ENCODE measurements at regions not wholly inside any gene's neighbourhood (a gene's known extent, or its start where the extent isn't known, plus 50 kb on each side); places are given as distances from the start of the nearest gene placed in this dataset.

DNA sequence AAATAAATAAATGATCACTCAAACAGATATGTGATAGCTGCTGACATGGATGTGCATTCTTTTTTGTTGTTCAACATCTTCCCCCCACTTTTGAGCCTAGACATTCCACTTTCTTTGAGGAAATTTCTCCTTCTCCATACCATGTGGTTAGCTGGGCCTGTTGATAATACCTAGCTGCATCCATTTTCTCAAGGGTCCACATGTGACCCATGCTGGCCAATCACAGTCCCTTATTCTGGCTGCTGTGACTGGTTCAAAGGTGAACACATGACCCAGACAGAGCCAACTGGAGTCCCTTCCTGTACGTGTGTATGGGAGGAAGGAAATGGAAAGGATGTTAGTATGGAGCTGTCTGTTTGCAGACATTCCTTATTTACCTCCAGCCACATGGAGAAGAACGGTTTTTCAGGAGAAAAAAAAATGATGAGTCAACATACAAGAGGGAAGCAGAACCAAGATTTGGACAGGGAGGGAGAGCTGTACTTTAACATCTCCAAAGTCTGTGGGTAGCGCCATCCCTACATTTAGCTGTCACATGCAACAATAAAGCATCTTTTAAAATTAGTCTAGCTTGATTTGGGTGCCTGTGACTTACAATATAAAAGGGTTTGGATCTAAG, 391.7 kb upstream of the TBX3 start:
- Histone ChIP-seq H3K4me2 (ENCODE audit: low read length) (no peak overlapping the region), H3K36me3 (ENCODE audit: insufficient read depth, low read length) (no peaks in the 10 kb centered on the region), H3K9ac (ENCODE audit: low read depth, low read length) (no peak overlapping the region), H3K4me3 (ENCODE audit: low read length) (no peak overlapping the region), H3K9me3 (replicated peaks; ENCODE audit: low read length) (no peaks in the 10 kb centered on the region), H3K27me3 (ENCODE audit: control insufficient read depth, insufficient read depth, low read length) (no peaks in the 10 kb centered on the region), H3K4me1 (ENCODE audit: control insufficient read depth, insufficient read depth, low read length) (no peaks in the 10 kb centered on the region)

DNA sequence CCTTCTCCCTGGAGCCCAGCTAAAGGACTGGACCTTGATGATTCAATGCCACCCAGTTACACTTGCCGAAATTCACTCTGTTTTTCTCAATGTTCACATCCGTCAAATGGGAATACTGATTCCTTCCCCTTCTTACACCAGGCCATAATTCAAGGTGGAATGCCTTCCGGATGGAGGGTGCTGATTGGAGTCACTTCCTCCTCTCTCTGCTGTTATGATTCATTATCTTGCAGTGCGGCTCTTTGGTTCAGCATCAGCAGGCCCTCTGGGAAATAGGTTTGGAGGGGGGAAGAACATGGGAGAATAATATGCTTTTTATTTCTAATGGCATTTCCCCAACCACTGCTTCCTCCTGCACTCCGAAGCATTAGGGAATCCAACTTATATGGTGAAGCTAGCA, 390.6 kb upstream of the TBX3 start:
- no peaks in the 10 kb centered on the region for H3K9me3 ChIP-seq (replicated peaks; ENCODE audit: low read length)
- no peak overlapping the region for H3K4me3 ChIP-seq (ENCODE audit: low read length)
- H3K27me3 ChIP-seq (ENCODE audit: control insufficient read depth, insufficient read depth, low read length) = no peaks in the 10 kb centered on the region
- no peak overlapping the region for H3K9ac ChIP-seq (ENCODE audit: low read depth, low read length)
- H3K4me1 ChIP-seq (ENCODE audit: control insufficient read depth, insufficient read depth, low read length) = no peaks in the 10 kb centered on the region
- no peak overlapping the region for H3K4me2 ChIP-seq (ENCODE audit: low read length)
- no peaks in the 10 kb centered on the region for H3K36me3 ChIP-seq (ENCODE audit: insufficient read depth, low read length)

DNA sequence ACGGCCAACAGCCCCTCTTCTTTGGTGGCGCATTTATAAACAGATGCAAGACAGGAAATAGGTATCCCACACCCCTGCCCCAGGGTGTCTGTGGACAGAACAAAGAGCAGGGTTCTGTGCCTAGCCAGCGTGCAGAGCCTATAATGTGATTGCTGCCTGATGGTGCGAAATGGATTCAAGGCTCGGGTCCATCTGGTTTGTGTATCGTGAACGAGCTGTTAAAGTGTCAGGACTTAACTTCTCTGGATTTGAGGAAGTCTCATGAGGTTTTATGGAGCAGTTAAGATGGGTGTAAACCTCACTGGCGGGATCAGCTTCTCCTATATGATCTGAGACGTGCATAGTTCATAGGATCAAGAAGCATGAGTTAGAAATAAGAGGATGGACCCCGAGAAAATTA, 388.7 kb upstream of the TBX3 start:
- Histone ChIP-seq H3K9me3 (replicated peaks; ENCODE audit: low read length) (no peaks in the 10 kb centered on the region), H3K27me3 (ENCODE audit: control insufficient read depth, insufficient read depth, low read length) (no peaks in the 10 kb centered on the region), H3K9ac (ENCODE audit: low read depth, low read length) (no peak overlapping the region), H3K4me3 (ENCODE audit: low read length) (no peak overlapping the region), H3K36me3 (ENCODE audit: insufficient read depth, low read length) (no peaks in the 10 kb centered on the region), H3K4me1 (ENCODE audit: control insufficient read depth, insufficient read depth, low read length) (no peaks in the 10 kb centered on the region), H3K4me2 (ENCODE audit: low read length) (no peak overlapping the region)

DNA sequence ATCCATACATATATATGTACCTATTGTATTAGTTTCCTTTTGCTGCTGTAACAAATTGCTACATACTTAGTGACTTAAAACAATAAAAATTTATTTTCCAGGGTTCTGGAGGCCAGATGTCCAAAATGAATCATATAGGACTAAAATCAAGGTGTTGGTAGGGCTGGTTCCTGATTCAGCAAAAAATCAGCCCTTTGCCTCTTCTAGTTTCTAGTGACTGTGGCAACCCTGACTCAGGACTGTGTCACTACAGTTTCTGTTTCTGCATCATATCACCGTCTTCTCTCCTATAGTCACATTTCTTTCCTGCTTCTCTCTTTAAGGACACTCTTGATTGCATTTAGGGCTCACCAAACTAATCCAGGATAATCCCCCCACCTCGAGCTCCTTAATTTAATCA, 386.3 kb upstream of the TBX3 start:
- no peak overlapping the region for H3K4me3 ChIP-seq (ENCODE audit: low read length)
- no peak overlapping the region for H3K9ac ChIP-seq (ENCODE audit: low read depth, low read length)
- no peaks in the 10 kb centered on the region for H3K27me3 ChIP-seq (ENCODE audit: control insufficient read depth, insufficient read depth, low read length)
- H3K4me2 ChIP-seq (ENCODE audit: low read length) = no peak overlapping the region
- no peaks in the 10 kb centered on the region for H3K36me3 ChIP-seq (ENCODE audit: insufficient read depth, low read length)
- H3K9me3 ChIP-seq (replicated peaks; ENCODE audit: low read length) = no peaks in the 10 kb centered on the region
- no peaks in the 10 kb centered on the region for H3K4me1 ChIP-seq (ENCODE audit: control insufficient read depth, insufficient read depth, low read length)

DNA sequence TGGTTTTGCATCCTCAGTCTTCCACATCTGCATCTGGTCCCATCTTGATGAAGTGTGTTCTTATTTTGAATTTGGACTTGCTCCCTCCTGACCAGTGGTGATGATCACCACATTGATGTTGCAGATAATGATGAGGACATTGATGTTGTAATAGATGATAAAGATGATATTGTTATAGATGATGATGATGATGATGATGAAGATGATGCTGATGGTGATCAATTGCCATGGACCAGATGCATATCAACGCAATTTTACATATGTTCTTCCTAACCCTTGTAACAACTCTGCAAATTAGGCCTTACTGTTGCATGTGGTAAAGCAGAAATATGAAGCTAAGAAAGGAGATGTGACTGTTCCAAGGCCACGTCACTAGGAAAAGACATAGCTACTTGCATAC, 380.3 kb upstream of the TBX3 start:
- Histone ChIP-seq H3K27me3 (ENCODE audit: control insufficient read depth, insufficient read depth, low read length) (no peaks in the 10 kb centered on the region), H3K9me3 (replicated peaks; ENCODE audit: low read length) (no peaks in the 10 kb centered on the region), H3K9ac (ENCODE audit: low read depth, low read length) (no peak overlapping the region), H3K36me3 (ENCODE audit: insufficient read depth, low read length) (no peaks in the 10 kb centered on the region), H3K4me2 (ENCODE audit: low read length) (no peak overlapping the region), H3K4me1 (ENCODE audit: control insufficient read depth, insufficient read depth, low read length) (no peaks in the 10 kb centered on the region), H3K4me3 (ENCODE audit: low read length) (no peak overlapping the region)

DNA sequence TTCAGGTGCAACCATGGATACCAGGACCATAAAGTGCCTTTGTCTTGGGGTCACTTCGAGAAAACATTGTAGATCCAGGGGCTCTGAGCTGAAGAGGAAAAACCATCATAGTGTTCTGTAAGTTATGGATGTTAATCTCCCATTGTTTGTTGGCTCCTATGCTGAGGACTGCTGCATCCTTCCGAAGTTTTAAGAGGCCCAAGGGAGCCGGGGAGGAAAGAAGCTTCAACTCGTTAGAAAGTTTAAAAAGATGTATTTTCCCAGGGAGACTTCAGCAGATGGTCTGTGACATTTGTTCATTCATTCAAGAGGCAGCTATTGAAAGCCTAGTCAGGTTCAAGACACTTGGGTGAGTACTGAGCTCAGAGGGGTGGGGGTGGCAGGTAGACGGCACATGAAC, 378.8 kb upstream of the TBX3 start:
- Histone ChIP-seq H3K4me3 (ENCODE audit: low read length) (no peak overlapping the region), H3K9ac (ENCODE audit: low read depth, low read length) (no peak overlapping the region), H3K4me2 (ENCODE audit: low read length) (no peak overlapping the region), H3K36me3 (ENCODE audit: insufficient read depth, low read length) (no peaks in the 10 kb centered on the region), H3K9me3 (replicated peaks; ENCODE audit: low read length) (no peaks in the 10 kb centered on the region), H3K27me3 (ENCODE audit: control insufficient read depth, insufficient read depth, low read length) (no peaks in the 10 kb centered on the region), H3K4me1 (ENCODE audit: control insufficient read depth, insufficient read depth, low read length) (no peaks in the 10 kb centered on the region)

DNA sequence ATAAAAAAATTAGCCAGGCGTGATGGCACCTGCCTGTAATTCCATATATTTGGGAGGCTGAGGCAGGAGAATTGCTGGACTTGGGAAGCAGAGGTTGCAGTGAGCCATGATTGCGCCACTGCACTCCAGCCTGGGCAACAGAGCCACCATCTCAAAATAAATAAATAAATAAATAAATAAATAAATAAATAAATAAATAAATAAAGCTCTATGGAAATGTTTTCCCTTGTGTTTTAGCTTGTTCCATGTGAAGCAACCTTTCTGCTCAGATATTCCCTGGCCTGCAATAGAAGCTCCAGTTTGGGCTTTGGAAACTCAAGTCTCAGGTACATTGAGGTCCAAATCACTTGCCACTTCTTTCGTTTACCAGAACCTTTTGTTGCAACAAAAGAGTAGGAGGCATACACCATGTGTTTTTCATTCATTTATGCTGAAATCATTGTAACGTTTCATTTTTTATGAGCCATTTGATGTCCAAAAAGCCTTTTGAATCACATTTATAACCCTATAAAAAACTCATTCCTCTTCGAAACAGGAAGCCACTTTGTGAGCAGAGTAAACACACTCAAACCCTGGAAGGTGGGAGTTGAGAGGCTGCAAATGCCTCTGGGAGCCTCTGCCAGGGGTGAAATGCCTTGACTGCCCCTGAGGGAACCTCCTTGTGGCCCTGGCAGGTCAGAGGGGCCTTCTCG, 376.6 kb upstream of the TBX3 start:
- Histone ChIP-seq H3K4me2 (ENCODE audit: low read length) (no peak overlapping the region), H3K36me3 (ENCODE audit: insufficient read depth, low read length) (no peaks in the 10 kb centered on the region)

DNA sequence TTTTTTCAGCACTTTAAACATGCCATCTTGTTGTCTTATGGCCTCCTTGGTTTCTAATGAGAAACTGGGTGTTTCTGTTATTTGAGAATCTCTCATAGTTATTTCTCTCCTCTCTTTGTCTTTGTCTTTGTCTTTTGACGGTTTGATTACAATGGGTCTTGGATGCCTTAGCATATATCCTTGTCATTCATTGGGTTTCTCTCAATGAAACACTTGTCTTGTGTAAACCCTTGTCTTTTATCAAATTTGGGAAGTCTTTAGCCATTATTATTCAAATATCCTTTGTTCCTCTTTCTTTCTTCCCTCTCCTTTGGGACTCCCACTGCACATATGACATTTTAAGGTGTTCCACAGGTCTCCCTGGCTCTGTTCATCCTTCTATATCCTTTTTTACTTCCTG, 373.5 kb upstream of the TBX3 start:
- no peaks in the 10 kb centered on the region for H3K27me3 ChIP-seq (ENCODE audit: control insufficient read depth, insufficient read depth, low read length)
- H3K4me2 ChIP-seq (ENCODE audit: low read length) = no peak overlapping the region
- no peak overlapping the region for H3K4me3 ChIP-seq (ENCODE audit: low read length)

More for the DNA sequence above, 376.6 kb upstream of the TBX3 start:
- H3K4me1 ChIP-seq (ENCODE audit: control insufficient read depth, insufficient read depth, low read length) = no peaks in the 10 kb centered on the region
- no peak overlapping the region for H3K4me3 ChIP-seq (ENCODE audit: low read length)
- no peak overlapping the region for H3K9ac ChIP-seq (ENCODE audit: low read depth, low read length)
- H3K27me3 ChIP-seq (ENCODE audit: control insufficient read depth, insufficient read depth, low read length) = no peaks in the 10 kb centered on the region
- H3K9me3 ChIP-seq (replicated peaks; ENCODE audit: low read length) = no peaks in the 10 kb centered on the region

DNA sequence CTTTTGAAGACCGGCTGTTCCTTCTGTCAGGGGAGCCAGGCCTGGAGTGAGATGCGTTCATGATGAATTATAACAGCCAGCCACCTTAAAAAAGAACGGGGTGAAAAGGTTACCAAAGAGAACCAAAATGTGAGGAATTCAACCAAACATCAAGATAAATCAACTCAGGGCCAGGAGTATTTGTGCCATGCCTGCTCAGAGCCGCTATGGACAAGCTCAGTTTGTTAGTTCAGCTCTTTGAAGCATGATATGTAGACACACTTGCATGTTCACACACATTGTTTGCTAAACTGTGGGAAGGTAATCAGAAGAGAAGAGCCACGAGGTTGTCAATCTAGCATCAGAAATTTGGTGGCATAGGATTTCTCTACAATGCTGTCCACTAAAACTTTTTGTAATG, 367.4 kb upstream of the TBX3 start:
- Histone ChIP-seq H3K9ac (ENCODE audit: low read depth, low read length) (no peak overlapping the region), H3K4me3 (ENCODE audit: low read length) (no peak overlapping the region), H3K27me3 (ENCODE audit: control insufficient read depth, insufficient read depth, low read length) (no peaks in the 10 kb centered on the region), H3K4me1 (ENCODE audit: control insufficient read depth, insufficient read depth, low read length) (no peaks in the 10 kb centered on the region), H3K4me2 (ENCODE audit: low read length) (no peak overlapping the region), H3K9me3 (replicated peaks; ENCODE audit: low read length) (no peaks in the 10 kb centered on the region), H3K36me3 (ENCODE audit: insufficient read depth, low read length) (no peaks in the 10 kb centered on the region)

More for the DNA sequence above, 373.5 kb upstream of the TBX3 start:
- Histone ChIP-seq H3K4me1 (ENCODE audit: control insufficient read depth, insufficient read depth, low read length) (no peaks in the 10 kb centered on the region), H3K9ac (ENCODE audit: low read depth, low read length) (no peak overlapping the region), H3K9me3 (replicated peaks; ENCODE audit: low read length) (no peaks in the 10 kb centered on the region), H3K36me3 (ENCODE audit: insufficient read depth, low read length) (no peaks in the 10 kb centered on the region)

DNA sequence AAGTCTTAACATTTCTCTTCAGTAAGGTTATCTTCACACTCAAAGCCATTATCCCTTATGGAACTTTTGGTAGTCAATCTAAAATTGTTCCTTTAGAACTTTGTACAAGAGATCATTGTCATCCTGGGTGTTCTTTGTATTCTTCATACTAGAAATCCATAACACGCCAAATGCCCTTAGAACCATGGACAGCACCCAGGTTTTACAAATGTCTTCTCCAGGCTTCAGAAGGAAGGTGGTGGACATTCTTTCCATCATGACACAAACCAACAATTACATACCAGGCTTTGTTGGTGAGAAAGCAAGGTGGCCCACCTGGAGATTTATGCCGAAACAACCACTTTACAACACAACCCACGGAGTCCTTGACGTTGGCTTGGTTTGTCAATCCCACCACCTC, 365.6 kb upstream of the TBX3 start:
- no peaks in the 10 kb centered on the region for H3K27me3 ChIP-seq (ENCODE audit: control insufficient read depth, insufficient read depth, low read length)
- no peak overlapping the region for H3K4me3 ChIP-seq (ENCODE audit: low read length)

DNA sequence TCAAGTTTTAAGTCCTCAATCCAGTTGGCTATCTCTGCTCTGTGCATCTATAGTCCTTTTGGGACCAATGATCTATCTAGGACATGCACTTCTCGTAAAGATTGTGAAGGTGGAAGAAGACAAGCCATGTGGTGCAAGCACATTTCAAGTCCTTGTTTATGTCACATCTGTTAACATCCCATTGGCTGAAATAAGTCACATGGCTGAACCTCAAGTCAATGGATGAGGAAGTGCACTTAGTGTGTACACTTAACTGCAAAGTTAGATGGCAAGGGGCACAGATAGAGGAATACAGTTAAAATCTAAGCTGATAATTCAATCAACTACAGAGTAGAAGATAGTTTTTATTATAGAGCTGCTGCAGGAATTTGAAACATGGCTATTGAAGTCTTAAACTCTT, 362.8 kb upstream of the TBX3 start:
- Histone ChIP-seq H3K27me3 (ENCODE audit: control insufficient read depth, insufficient read depth, low read length) (no peaks in the 10 kb centered on the region), H3K4me1 (ENCODE audit: control insufficient read depth, insufficient read depth, low read length) (no peaks in the 10 kb centered on the region), H3K4me2 (ENCODE audit: low read length) (no peak overlapping the region), H3K9me3 (replicated peaks; ENCODE audit: low read length) (peaks cover 2% of the 10 kb centered on the region), H3K4me3 (ENCODE audit: low read length) (no peak overlapping the region), H3K9ac (ENCODE audit: low read depth, low read length) (no peak overlapping the region), H3K36me3 (ENCODE audit: insufficient read depth, low read length) (no peaks in the 10 kb centered on the region)

More for the DNA sequence above, 365.6 kb upstream of the TBX3 start:
- Histone ChIP-seq H3K4me2 (ENCODE audit: low read length) (no peak overlapping the region), H3K36me3 (ENCODE audit: insufficient read depth, low read length) (no peaks in the 10 kb centered on the region), H3K9me3 (replicated peaks; ENCODE audit: low read length) (no peaks in the 10 kb centered on the region), H3K4me1 (ENCODE audit: control insufficient read depth, insufficient read depth, low read length) (no peaks in the 10 kb centered on the region), H3K9ac (ENCODE audit: low read depth, low read length) (no peak overlapping the region)

DNA sequence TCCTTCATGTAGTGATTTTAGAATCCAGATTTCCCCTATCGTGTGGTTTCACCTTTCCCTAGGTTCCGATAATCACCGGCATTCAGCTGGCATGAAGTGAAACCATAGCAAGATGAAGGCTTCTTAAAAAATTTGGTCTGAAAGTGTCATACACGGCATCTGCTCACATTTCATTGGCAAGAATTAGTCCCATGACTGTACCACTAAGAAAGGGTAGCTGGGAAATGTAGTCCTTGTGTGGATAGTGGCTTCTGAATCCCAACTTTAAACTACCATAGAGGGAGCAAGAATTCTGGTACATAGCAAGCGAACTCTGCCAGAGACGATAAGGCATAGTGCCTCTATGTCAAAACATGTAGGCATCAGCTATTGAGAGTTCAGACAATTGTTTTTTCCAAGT, 360.1 kb upstream of the TBX3 start:
- no peaks in the 10 kb centered on the region for H3K36me3 ChIP-seq (ENCODE audit: insufficient read depth, low read length)
- H3K4me3 ChIP-seq (ENCODE audit: low read length) = no peak overlapping the region
- H3K9ac ChIP-seq (ENCODE audit: low read depth, low read length) = no peak overlapping the region
- peaks cover 5% of the 10 kb centered on the region for H3K9me3 ChIP-seq (replicated peaks; ENCODE audit: low read length)
- H3K4me2 ChIP-seq (ENCODE audit: low read length) = no peak overlapping the region
- H3K4me1 ChIP-seq (ENCODE audit: control insufficient read depth, insufficient read depth, low read length) = no peaks in the 10 kb centered on the region
- no peaks in the 10 kb centered on the region for H3K27me3 ChIP-seq (ENCODE audit: control insufficient read depth, insufficient read depth, low read length)

Measured in skeletal muscle satellite cell (primary cell).